ENCODE measurements at regions not wholly inside any gene's neighbourhood (a gene's known extent, or its start where the extent isn't known, plus 50 kb on each side); places are given as distances from the start of the nearest gene placed in this dataset.

DNA sequence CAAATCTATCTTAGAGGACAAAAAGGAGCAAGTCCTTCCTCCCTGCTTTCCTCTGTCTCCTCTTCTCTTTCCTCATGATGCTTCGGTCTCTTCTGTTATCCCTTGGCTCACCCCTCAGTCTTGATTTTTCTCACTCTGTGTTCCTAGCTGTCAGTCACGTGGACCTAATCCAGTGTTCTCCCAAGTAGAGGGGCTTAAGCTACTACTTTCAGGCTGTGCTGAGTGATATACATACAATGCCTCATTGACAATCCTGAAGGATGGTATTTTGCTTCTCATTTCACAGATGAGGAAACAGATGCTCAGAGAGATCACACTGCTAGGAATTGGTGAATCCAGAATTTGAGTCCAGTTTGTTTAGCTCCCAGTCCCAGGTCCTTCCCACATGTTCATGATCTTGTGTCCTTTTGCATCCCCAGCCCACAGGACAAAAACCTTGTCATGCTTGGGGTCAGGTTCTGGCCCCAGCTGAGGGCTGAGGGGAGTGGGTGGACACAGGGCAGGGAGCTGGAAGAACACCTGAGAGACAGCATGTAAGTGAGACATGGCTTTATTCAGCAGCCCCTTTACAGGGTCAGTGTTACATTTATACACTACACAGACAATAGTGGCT lies 50.5 kb upstream of the KMT2E start:
- Histone ChIP-seq H3K27me3 (no peaks in the 10 kb centered on the region), H3K9me3 (no peaks in the 10 kb centered on the region), H3K4me3 (no peak overlapping the region), H3K27ac (peak overlapping the region; percentile 72 to 82 (median 78)), H3K36me3 (no peaks in the 10 kb centered on the region), H3K4me1 (peaks cover 35 to 67% (median 56%) of the 10 kb centered on the region in 3 donors)
- TF ChIP-seq, protein P1, sequence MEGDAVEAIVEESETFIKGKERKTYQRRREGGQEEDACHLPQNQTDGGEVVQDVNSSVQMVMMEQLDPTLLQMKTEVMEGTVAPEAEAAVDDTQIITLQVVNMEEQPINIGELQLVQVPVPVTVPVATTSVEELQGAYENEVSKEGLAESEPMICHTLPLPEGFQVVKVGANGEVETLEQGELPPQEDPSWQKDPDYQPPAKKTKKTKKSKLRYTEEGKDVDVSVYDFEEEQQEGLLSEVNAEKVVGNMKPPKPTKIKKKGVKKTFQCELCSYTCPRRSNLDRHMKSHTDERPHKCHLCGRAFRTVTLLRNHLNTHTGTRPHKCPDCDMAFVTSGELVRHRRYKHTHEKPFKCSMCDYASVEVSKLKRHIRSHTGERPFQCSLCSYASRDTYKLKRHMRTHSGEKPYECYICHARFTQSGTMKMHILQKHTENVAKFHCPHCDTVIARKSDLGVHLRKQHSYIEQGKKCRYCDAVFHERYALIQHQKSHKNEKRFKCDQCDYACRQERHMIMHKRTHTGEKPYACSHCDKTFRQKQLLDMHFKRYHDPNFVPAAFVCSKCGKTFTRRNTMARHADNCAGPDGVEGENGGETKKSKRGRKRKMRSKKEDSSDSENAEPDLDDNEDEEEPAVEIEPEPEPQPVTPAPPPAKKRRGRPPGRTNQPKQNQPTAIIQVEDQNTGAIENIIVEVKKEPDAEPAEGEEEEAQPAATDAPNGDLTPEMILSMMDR (IDR thresholded peaks at IDR 0.05): no peak
- TF ChIP-seq POLR2A (IDR thresholded peaks at IDR 0.05): no peak
- 35 to 62% methylated on average over 2 of the region's 2 CpGs for WGBS, 2 donors
- DNase-seq: no peak
- intact Hi-C loops (cut with DNase I): no loop called here

DNA sequence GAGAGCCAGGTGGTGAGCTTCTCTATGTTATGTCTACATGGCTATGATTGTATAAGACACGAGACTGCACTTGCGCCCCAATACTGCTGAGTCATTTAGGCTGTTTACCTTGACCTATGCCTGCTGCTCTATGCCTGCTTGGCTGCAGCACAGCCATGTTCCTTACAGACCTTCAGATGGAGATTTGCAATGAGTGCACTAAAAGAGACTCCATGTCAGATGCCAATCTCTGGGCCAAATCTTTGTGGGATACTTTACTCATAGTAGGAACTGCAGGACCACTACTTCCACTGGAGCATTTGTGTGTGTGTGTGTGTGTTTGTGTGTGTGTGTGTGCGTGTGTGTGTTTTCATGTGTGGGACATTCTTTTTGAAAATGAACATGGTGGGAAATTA lies 50.0 kb upstream of the KMT2E start:
- H3K4me1 ChIP-seq: peaks cover 35 to 68% (median 54%) of the 10 kb centered on the region in 3 donors
- no peak overlapping the region for H3K4me3 ChIP-seq
- WGBS, 2 donors: 54 to 56% methylated on average over 3 of the region's 3 CpGs
- H3K36me3 ChIP-seq: no peaks in the 10 kb centered on the region
- no peaks in the 10 kb centered on the region for H3K9me3 ChIP-seq
- no peaks in the 10 kb centered on the region for H3K27me3 ChIP-seq
- no peak for DNase-seq
- intact Hi-C loops (cut with DNase I): no loop called here
- TF ChIP-seq POLR2A (IDR thresholded peaks at IDR 0.05): no peak
- TF ChIP-seq, protein P1 (IDR thresholded peaks at IDR 0.05): no peak
- H3K27ac ChIP-seq: peak overlapping the region; percentile 72 to 82 (median 78)

Data from esophagus squamous epithelium (tissue), 5 donors.